ENCODE measurements at regions not wholly inside any gene's neighbourhood (a gene's known extent, or its start where the extent isn't known, plus 50 kb on each side); places are given as distances from the start of the nearest gene placed in this dataset.

DNA sequence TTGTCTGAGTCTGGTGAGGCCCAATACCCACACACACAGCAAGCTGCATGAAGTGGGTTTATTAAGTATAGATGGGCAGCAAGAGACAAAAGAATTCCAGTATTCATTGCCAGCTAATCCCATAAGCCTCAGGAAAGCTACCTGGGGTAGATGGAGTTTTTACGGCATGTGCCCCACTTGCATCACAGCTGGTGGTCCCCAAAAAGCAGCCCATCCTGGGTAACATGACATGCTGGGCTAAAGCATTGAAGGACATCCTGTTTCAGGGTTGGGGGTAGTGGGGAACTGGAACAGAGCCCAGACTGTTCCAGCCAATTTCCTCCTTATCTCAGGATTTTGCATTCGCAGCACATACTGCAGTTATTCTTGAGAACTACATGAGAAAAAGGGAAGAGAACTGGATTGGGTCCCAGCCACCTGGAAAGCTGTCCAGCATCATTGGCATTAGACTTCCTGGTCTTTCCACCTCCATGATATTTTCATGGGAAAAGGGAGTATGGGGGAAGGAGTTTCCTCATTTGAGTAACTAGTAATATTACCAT lies 240.1 kb upstream of the MMADHC start:
- in situ Hi-C loops (cut with MboI; ENCODE audit: low pct_unique_long_range_greater_than_20kb, low sequenced_read_pairs, unreplicated experiment), result no loop called here
- no peak for DNase-seq (ENCODE audit: low spot score)

DNA sequence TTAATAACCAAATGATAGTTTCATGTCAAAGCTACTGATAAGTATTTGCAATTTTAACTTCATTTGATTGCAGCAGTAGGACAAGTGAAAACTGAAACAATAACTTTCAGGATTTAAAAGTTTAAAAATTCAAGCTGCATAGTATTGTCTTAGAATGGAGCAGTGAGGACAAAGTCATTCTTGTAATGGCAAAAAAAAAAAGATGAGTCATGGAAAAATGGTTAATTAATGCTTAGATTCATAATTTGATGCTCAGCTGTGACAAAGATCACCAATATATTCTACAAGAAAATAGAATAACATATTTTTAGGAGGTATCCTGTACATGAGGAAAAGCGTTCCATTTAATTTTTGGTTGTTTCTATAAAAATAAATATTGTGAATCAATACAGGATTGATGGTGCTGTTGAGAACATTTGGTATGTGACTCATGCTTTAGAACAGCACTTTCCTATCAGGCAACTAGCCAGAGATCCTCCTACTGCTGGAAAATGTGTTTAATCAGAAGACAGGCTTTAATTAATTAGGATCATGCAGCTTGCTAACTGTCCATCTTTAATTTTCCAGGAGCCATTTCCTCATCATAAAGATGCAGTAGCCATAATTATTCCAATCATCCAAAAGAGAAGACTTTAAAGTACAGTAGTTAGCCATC lies 239.0 kb upstream of the MMADHC start:
- in situ Hi-C loops (cut with MboI; ENCODE audit: low pct_unique_long_range_greater_than_20kb, low sequenced_read_pairs, unreplicated experiment), result no loop called here
- TF ChIP-seq, protein P1, sequence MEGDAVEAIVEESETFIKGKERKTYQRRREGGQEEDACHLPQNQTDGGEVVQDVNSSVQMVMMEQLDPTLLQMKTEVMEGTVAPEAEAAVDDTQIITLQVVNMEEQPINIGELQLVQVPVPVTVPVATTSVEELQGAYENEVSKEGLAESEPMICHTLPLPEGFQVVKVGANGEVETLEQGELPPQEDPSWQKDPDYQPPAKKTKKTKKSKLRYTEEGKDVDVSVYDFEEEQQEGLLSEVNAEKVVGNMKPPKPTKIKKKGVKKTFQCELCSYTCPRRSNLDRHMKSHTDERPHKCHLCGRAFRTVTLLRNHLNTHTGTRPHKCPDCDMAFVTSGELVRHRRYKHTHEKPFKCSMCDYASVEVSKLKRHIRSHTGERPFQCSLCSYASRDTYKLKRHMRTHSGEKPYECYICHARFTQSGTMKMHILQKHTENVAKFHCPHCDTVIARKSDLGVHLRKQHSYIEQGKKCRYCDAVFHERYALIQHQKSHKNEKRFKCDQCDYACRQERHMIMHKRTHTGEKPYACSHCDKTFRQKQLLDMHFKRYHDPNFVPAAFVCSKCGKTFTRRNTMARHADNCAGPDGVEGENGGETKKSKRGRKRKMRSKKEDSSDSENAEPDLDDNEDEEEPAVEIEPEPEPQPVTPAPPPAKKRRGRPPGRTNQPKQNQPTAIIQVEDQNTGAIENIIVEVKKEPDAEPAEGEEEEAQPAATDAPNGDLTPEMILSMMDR (IDR thresholded peaks at IDR 0.05; ENCODE audit: extremely low read depth, insufficient read depth, missing control alignments), result no peak
- no peak for DNase-seq (ENCODE audit: low spot score)

More for the DNA sequence above, 240.1 kb upstream of the MMADHC start:
- TF ChIP-seq, protein P1 (IDR thresholded peaks at IDR 0.05; ENCODE audit: extremely low read depth, insufficient read depth, missing control alignments), result no peak

DNA sequence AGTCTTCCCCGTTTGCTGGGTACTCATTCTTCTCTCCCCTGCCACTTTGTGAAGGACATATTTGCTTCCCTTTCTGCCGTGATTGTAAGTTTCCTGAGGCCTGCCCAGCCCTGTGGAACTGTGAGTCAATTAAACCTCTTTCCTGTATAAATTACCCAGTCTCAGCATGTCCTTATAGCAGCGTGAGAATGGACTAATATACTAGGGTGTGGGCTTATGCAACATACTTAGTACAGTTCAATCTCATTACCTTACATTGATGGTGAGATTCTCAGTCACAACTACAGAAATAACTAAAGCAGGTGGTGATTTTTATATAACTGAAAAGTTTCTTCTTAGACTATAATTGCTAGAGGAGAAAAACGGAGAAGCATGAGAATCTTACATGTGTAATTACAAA lies 237.9 kb upstream of the MMADHC start:
- TF ChIP-seq, protein P1 (IDR thresholded peaks at IDR 0.05; ENCODE audit: extremely low read depth, insufficient read depth, missing control alignments), result no peak
- no peak for DNase-seq (ENCODE audit: low spot score)
- in situ Hi-C loops (cut with MboI; ENCODE audit: low pct_unique_long_range_greater_than_20kb, low sequenced_read_pairs, unreplicated experiment), result no loop called here

DNA sequence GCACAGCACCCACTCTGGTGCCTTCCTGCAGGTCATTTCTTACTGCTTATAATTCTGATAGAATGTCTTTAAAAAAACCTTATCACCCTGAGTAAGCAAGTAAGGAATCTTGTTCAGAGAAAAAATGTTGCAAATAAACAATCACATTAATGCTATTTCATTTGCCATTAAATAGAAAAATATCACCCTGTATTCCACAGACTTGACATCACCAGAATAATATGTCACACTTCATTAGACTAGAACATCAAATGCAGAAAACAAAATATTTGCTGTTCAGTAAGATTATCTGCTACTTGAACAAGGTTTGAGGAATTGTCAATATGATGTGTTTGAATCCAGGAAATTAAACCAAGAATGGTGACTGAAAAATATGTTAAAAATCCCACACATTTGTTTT lies 236.6 kb upstream of the MMADHC start:
- in situ Hi-C loops (cut with MboI; ENCODE audit: low pct_unique_long_range_greater_than_20kb, low sequenced_read_pairs, unreplicated experiment), result no loop called here

DNA sequence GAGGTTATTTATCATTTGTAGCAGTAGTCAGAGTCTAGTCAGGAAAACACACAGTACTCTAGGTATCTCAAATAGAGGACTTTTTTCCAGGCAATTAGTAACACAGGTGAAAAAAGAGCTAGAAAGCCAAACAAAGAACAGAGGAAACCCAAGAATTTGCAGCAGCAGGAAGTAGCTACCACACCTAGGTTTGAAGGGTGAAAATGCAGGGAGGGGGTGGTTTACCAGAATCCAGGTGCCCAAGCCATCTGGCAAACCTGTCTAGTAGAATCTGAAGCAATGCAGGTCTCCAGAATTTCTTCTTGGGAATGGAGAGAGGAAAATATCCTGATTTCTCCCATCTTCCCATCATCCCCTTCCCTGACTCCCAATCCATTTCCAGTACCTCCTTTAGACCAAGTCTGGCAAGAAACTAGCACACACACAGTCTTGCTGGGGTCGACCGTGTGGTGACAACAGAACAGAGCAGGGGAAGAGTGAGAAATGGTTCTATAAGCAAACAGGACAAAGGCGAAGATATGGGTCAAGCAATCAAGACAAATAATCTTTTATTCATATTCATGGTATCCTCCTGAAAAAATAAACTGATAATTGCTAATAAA lies 231.9 kb upstream of the MMADHC start:
- TF ChIP-seq, protein P1 (IDR thresholded peaks at IDR 0.05; ENCODE audit: extremely low read depth, insufficient read depth, missing control alignments), result no peak
- in situ Hi-C loops (cut with MboI; ENCODE audit: low pct_unique_long_range_greater_than_20kb, low sequenced_read_pairs, unreplicated experiment), result no loop called here
- no peak for DNase-seq (ENCODE audit: low spot score)

More for the DNA sequence above, 236.6 kb upstream of the MMADHC start:
- no peak for DNase-seq (ENCODE audit: low spot score)
- TF ChIP-seq, protein P1 (IDR thresholded peaks at IDR 0.05; ENCODE audit: extremely low read depth, insufficient read depth, missing control alignments), result no peak

DNA sequence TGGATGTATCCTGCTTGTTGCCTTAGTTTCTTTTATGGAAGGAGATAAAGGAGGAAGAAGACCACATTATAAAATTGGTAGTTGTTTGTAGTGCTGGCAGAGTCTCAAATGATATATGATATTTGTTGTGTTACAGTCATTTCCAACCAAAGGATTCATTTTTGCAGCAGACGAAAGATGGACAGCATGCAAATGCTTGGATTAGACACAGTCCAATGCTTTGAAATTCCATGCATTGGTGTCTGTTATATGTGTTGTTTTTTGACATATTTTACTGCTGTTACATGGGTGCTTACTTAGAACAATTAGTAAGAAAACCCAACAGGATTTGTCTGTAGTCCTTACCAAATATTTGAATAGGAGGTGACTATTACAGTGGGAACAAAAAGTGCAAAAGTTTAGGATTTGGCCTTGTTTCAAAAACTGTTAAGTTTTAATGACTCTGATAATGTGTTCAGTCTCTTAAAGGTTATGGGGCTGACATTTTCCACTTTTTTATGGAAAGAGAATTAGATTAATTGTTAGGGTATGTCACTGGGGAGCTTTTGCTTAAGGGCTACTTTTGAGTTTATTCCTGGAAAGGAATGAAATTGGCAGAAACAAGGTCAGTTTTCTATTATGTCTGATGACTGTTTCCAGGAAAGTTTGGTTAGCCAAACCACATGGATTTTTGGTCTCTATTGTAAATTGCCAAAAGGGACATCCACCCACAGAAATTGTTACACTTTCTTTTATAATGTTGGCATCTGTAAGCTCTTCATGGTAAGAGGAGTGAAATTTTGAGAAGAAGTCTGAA lies 229.4 kb upstream of the MMADHC start:
- TF ChIP-seq, protein P1 (IDR thresholded peaks at IDR 0.05; ENCODE audit: extremely low read depth, insufficient read depth, missing control alignments), result no peak
- DNase-seq (ENCODE audit: low spot score), result no peak

More for the DNA sequence above, 229.4 kb upstream of the MMADHC start:
- in situ Hi-C loops (cut with MboI; ENCODE audit: low pct_unique_long_range_greater_than_20kb, low sequenced_read_pairs, unreplicated experiment), result no loop called here

All from GM13977 (cell line).